Thoracic aorta (tissue), 2 donors: ENCODE measurements at regions not wholly inside any gene's neighbourhood (a gene's known extent, or its start where the extent isn't known, plus 50 kb on each side); places are given as distances from the start of the nearest gene placed in this dataset.
"Not testable (repeated sequence)": the region's sequence is repeated elsewhere in the genome, so short reads cannot be mapped to it uniquely, and the experiment has no call there.

Source experiments
- ATAC-seq: fragments of 150-250 bp; one replicate; pipeline ENCODE4 v1.8.0; 2017; ENCODE audit warnings: low read depth; ENCODE audit not compliant: insufficient number of reproducible peaks, low FRiP score
- DNase-seq: peaks from one replicate; pipeline ENCODE4 v3.0.0-alpha.2; 2020; ENCODE audit warnings: low spot score
- H3K27ac ChIP-seq, 2 donors: fragments of 200-600 bp; sonication (generic); 1 replicate in 1 of 2; 2 replicates in 1 of 2; pipeline ENCODE4 v1.5.1; 2016; ENCODE audit warnings: mild to moderate bottlenecking in 2 of 2, moderate library complexity in 2 of 2
- H3K27me3 ChIP-seq: fragments of 200-600 bp; sonication (generic); replicated peaks from 2 replicates; pipeline ENCODE4 v1.6.0; 2016; ENCODE audit warnings: mild to moderate bottlenecking; ENCODE audit not compliant: insufficient read depth
- H3K36me3 ChIP-seq: fragments of 200-600 bp; sonication (generic); one replicate; pipeline ENCODE4 v1.5.1; 2016
- H3K4me1 ChIP-seq, 2 donors: fragments of 200-600 bp; sonication (generic); 1 replicate in 1 of 2; 2 replicates in 1 of 2; pipeline versions ENCODE4 v1.5.1 to v1.6.0; 2016; ENCODE audit warnings: low read depth in 2 of 2, mild to moderate bottlenecking in 1 of 2; ENCODE audit not compliant: control insufficient read depth in 1 of 2
- H3K4me3 ChIP-seq: fragments of 200-600 bp; sonication (generic); 2 replicates; pipeline ENCODE4 v1.5.1; 2016; ENCODE audit warnings: mild to moderate bottlenecking
- H3K9me3 ChIP-seq: fragments of 200-600 bp; sonication (generic); 2 replicates; pipeline ENCODE4 v1.5.1; 2016
- TF ChIP-seq, protein P1 (sequence below): fragments of 200-600 bp; sonication (generic); IDR thresholded peaks from one replicate; pipeline ENCODE4 v1.5.1; 2019; ENCODE audit warnings: antibody characterized with exemption

DNA sequence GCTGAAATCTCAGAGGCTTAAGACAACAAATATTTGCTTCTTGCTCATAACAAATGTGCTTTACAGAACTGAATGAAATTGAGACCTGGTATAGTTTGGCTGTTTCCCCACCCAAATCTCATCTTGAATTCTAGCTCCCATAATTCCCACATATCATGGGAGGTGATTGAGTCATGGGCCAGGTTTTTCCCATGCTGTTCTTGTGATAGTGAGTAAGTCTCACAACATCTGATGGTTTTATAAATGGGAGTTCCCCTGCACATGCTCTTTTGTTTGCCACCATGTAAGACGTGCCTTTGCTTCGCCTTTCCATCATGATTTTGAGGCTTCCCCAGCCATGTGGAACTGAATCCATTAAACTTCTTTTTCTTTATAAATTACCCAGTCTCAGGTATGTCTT, 221.1 kb upstream of the DIPK2B start:
- no peaks in the 10 kb centered on the region for H3K4me1 ChIP-seq
- no peak overlapping the region for H3K4me3 ChIP-seq
- TF ChIP-seq, protein P1, sequence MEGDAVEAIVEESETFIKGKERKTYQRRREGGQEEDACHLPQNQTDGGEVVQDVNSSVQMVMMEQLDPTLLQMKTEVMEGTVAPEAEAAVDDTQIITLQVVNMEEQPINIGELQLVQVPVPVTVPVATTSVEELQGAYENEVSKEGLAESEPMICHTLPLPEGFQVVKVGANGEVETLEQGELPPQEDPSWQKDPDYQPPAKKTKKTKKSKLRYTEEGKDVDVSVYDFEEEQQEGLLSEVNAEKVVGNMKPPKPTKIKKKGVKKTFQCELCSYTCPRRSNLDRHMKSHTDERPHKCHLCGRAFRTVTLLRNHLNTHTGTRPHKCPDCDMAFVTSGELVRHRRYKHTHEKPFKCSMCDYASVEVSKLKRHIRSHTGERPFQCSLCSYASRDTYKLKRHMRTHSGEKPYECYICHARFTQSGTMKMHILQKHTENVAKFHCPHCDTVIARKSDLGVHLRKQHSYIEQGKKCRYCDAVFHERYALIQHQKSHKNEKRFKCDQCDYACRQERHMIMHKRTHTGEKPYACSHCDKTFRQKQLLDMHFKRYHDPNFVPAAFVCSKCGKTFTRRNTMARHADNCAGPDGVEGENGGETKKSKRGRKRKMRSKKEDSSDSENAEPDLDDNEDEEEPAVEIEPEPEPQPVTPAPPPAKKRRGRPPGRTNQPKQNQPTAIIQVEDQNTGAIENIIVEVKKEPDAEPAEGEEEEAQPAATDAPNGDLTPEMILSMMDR = no peak
- ATAC-seq (no peak), DNase-seq (no peak)
- H3K36me3 ChIP-seq = no peaks in the 10 kb centered on the region
- no peaks in the 10 kb centered on the region for H3K9me3 ChIP-seq
- no peak overlapping the region for H3K27ac ChIP-seq
- no peaks in the 10 kb centered on the region for H3K27me3 ChIP-seq

DNA sequence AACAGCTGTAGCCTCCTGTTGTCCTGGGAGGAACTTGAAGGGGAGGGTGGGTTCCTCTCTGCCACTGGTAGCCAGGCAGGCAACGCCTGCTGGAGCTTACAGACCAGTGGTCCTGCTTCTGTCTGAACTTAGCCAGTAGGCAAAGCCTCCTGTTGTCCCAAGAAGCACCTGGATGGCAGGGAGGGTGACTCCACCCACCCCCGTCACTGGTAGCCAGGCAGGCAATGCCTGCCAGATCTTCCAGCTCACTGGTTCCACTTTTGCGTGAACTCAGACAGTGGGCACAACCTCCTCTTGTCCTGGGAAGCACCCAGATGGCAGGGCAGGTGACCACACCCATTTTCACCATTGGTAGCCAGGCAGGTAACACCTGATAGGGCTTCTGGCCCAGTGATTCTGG, 203.5 kb upstream of the DIPK2B start:
- Histone ChIP-seq H3K4me3 (no peak overlapping the region), H3K27me3 (no peaks in the 10 kb centered on the region), H3K36me3 (no peaks in the 10 kb centered on the region), H3K4me1 (no peaks in the 10 kb centered on the region), H3K27ac (no peak overlapping the region), H3K9me3 (no peaks in the 10 kb centered on the region)
- ATAC-seq (no peak), DNase-seq (no peak)
- TF ChIP-seq, protein P1 = no peak

- no peaks in the 10 kb centered on the region for H3K27me3 ChIP-seq
- TF ChIP-seq, protein P1 = no peak
Measured at GRCh38 chrX:45401923-45402322, 201.2 kb upstream of the DIPK2B start.

DNA sequence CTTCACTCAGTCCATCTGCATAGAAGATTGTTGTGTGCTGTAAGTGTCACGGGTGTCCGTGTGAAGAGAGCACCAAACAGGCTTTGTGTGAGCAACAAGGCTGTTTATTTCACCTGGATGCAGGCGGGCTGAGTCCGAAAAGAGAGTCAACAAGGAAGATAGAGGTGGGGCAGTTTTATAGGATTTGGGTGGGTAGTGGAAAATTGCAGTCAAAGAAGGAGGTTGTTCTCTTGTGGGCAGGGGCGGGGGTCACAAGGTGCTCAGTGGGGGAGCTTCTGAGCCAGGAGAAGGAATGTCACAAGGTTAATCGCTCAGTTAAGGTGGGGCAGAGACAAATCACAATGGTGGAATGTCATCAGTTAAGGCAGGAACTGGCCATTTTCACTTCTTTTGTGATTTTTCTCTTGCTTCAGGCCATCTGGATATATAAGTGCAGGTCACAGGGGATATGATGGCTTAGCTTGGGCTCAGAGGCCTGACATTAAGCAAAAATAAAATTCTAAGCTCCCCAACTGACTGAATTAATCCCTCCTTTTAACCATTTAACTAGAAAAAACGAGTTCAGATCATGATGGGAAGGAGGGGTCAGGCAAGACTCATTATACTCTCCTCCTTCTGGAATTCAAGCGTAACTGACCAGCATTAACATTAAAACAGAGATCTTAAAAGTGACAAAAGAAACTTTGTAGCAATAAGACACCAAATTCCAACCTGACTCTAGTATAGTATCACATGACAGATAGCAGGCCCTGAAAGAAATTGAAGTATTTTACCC, 200.5 kb upstream of the DIPK2B start:
- not testable (repeated sequence) for DNase-seq, H3K4me1 ChIP-seq, H3K27me3 ChIP-seq, ATAC-seq, H3K27ac ChIP-seq, H3K9me3 ChIP-seq, H3K4me3 ChIP-seq, H3K36me3 ChIP-seq

More at GRCh38 chrX:45401923-45402322, 201.2 kb upstream of the DIPK2B start:
- ATAC-seq (no peak), DNase-seq (no peak)
- H3K4me3 ChIP-seq = no peak overlapping the region
- no peaks in the 10 kb centered on the region for H3K36me3 ChIP-seq
- no peaks in the 10 kb centered on the region for H3K4me1 ChIP-seq
- no peak overlapping the region for H3K27ac ChIP-seq
- H3K9me3 ChIP-seq = no peaks in the 10 kb centered on the region

DNA sequence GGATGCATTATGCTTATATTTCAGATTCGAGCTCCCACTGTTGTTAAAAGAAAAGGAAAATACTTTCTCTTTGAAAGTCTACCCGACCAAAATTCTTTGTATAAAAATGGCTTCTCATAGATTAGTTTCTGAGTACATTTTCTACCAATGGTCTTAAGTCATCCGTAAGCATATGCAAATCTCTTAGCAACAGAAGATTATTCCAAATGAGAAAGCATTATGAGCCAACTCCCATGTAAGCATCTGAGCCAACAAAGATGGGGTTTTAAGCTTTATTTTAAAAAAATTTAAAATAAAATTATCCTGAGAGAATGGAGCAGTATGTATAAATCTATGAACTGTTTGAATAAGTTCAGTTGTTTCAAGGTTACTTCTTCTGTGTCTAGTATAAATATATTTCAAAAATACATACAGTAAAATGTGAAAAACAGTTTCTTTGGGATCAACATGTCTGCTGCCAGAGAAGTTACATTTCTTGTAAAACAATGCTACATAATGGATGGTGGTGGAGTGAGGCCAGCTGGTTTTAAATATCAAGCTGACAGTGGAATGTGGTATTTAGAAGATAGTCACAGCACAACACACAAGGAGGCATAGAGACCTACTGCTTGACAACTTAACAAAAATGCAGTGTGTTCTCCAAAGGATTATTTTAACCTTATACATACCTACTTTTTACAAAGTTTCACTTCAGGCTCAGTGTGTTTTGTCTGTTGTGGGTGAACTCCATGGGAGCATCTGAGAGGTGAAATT, 199.5 kb upstream of the DIPK2B start:
- ATAC-seq (no peak), DNase-seq (no peak)
- Histone ChIP-seq H3K27me3 (no peaks in the 10 kb centered on the region), H3K36me3 (no peaks in the 10 kb centered on the region), H3K9me3 (no peaks in the 10 kb centered on the region), H3K27ac (no peak overlapping the region), H3K4me1 (no peaks in the 10 kb centered on the region), H3K4me3 (no peak overlapping the region)
- TF ChIP-seq, protein P1 = no peak
